K562 (cell line): ENCODE measurements at regions not wholly inside any gene's neighbourhood (a gene's known extent, or its start where the extent isn't known, plus 50 kb on each side); places are given as distances from the start of the nearest gene placed in this dataset.
A peak's percentile ranks its signal among the peaks of the same experiment; 100 is the strongest.

Source experiments
- CBFB ChIP-seq: sonication (generic); formaldehyde crosslinking; IDR thresholded peaks from 2 replicates; pipeline ENCODE4 v1.4.0; 2020; ENCODE audit warnings: mild to moderate bottlenecking, missing genetic modification reagents
- CEBPB ChIP-seq: fragments of 450-650 bp; IDR thresholded peaks from 2 replicates; pipeline ENCODE4 v1.6.1; 2016; ENCODE audit warnings: missing genetic modification characterization, missing compliant biosample characterization
- CEBPG ChIP-seq, 3 experiments: fragments of 200-800 bp in 1 of 3; sonication (Bioruptor generic) in 1 of 3; sonication (generic) in 1 of 3; formaldehyde crosslinking in 1 of 3; IDR thresholded peaks in 2 of 3; conservative IDR thresholded peaks in 1 of 3; 2 replicates each; pipeline versions ENCODE4 v1.6.1 to v1.8.0; 2016 to 2022; ENCODE audit warnings: missing compliant biosample characterization in 2 of 3, missing genetic modification characterization in 2 of 3, mild to moderate bottlenecking in 1 of 3, missing genetic modification reagents in 1 of 3
- DNMT1 ChIP-seq: fragments of 450-650 bp; IDR thresholded peaks from 2 replicates; pipeline ENCODE4 v1.6.1; 2016; ENCODE audit warnings: antibody characterized with exemption, mild to moderate bottlenecking
- GTF2F1 ChIP-seq: IDR thresholded peaks from 2 replicates; pipeline ENCODE4 v1.6.1; 2011; ENCODE audit warnings: low read depth, low read length, improper control_type of control experiment
- JUNB ChIP-seq: fragments of 450-650 bp; formaldehyde crosslinking; conservative IDR thresholded peaks from 2 replicates; pipeline ENCODE4 v1.4.0; 2020; ENCODE audit warnings: mild to moderate bottlenecking
- KLF16 ChIP-seq: IDR thresholded peaks from 2 replicates; pipeline ENCODE4 v1.6.1; 2016; ENCODE audit warnings: antibody characterized with exemption
- MED1 ChIP-seq: sonication (generic); formaldehyde crosslinking; IDR thresholded peaks from 2 replicates; pipeline ENCODE4 v1.8.1; 2023; ENCODE audit warnings: missing genetic modification reagents, borderline replicate concordance
- MTA2 ChIP-seq: fragments of 450-650 bp; IDR thresholded peaks from 2 replicates; pipeline ENCODE4 v1.6.1; 2016; ENCODE audit warnings: low read depth
- POLR2G ChIP-seq: fragments of 200-400 bp; formaldehyde crosslinking; IDR thresholded peaks from 2 replicates; pipeline ENCODE4 v1.6.1; 2017; ENCODE audit warnings: low read depth, mild to moderate bottlenecking, antibody characterized with exemption, low read length, moderate library complexity
- POLR3A ChIP-seq: IDR thresholded peaks from 2 replicates; pipeline ENCODE4 v1.6.1; 2011; ENCODE audit warnings: borderline replicate concordance, mild to moderate bottlenecking, moderate library complexity; ENCODE audit not compliant: insufficient read length, insufficient read depth; ENCODE audit errors: extremely low read depth
- PTTG1 ChIP-seq: fragments of 450-650 bp; IDR thresholded peaks from 2 replicates; pipeline ENCODE4 v1.6.1; 2016; ENCODE audit warnings: low read depth, mild to moderate bottlenecking, missing genetic modification characterization, missing compliant biosample characterization
- SREBF1 ChIP-seq: fragments of 150-350 bp; IDR thresholded peaks from 2 replicates; pipeline ENCODE4 v1.6.1; 2014; ENCODE audit warnings: antibody characterized with exemption, low read depth, low read length, borderline replicate concordance
- TRIM24 ChIP-seq, 2 experiments: fragments of 450-650 bp; IDR thresholded peaks; 2 replicates each; pipeline ENCODE4 v1.6.1; 2016
- ZNF165 ChIP-seq: fragments of 250-450 bp; sonication (Bioruptor Pico); IDR thresholded peaks from 2 replicates; pipeline ENCODE4 v1.4.0; 2020; ENCODE audit warnings: borderline replicate concordance
- ZNF23 ChIP-seq: fragments of 250-450 bp; sonication (Bioruptor Pico); IDR thresholded peaks from 2 replicates; pipeline ENCODE4 v1.4.0; 2020; ENCODE audit warnings: mild to moderate bottlenecking
- ZNF668 ChIP-seq: fragments of 250-450 bp; sonication (Bioruptor Pico); IDR thresholded peaks from 2 replicates; pipeline ENCODE4 v1.8.0; 2022; ENCODE audit warnings: mild to moderate bottlenecking, inconsistent platforms
- ZNF699 ChIP-seq: fragments of 250-450 bp; sonication (Bioruptor Pico); IDR thresholded peaks from 2 replicates; pipeline ENCODE4 v1.8.0; 2021; ENCODE audit warnings: mild to moderate bottlenecking, moderate library complexity; ENCODE audit not compliant: insufficient replicate concordance
- ZNF780A ChIP-seq: fragments of 250-450 bp; sonication (Bioruptor Pico); IDR thresholded peaks from 2 replicates; pipeline ENCODE4 v1.5.0; 2021; ENCODE audit warnings: mild to moderate bottlenecking
- ZNF79 ChIP-seq: fragments of 250-450 bp; sonication (Bioruptor Pico); IDR thresholded peaks from 2 replicates; pipeline ENCODE4 v1.4.0; 2020; ENCODE audit warnings: low read depth, mild to moderate bottlenecking, moderate library complexity
- TF ChIP-seq, protein P1 (sequence below): sonication (generic); formaldehyde crosslinking; IDR thresholded peaks from 2 replicates; pipeline ENCODE4 v1.4.0; 2020; ENCODE audit warnings: mild to moderate bottlenecking, missing genetic modification reagents
- TF ChIP-seq, protein P2 (sequence below): sonication (generic); formaldehyde crosslinking; IDR thresholded peaks from 2 replicates; pipeline ENCODE4 v1.8.0; 2022; ENCODE audit warnings: missing genetic modification reagents, mild to moderate bottlenecking, borderline replicate concordance
- TF ChIP-seq, protein P3 (sequence below): fragments of 250-450 bp; sonication (Bioruptor Pico); IDR thresholded peaks from 2 replicates; pipeline ENCODE4 v1.5.0; 2021
- TF ChIP-seq, protein P4 (sequence below), 2 experiments: fragments of 450-650 bp in 1 of 2; sonication (generic) in 1 of 2; formaldehyde crosslinking in 1 of 2; IDR thresholded peaks in 1 of 2; conservative IDR thresholded peaks in 1 of 2; 2 replicates each; pipeline versions ENCODE4 v1.6.1 to v1.8.1; 2016 to 2023; ENCODE audit warnings: mild to moderate bottlenecking in 2 of 2, moderate library complexity in 2 of 2, inconsistent platforms in 1 of 2, missing genetic modification reagents in 1 of 2

DNA sequence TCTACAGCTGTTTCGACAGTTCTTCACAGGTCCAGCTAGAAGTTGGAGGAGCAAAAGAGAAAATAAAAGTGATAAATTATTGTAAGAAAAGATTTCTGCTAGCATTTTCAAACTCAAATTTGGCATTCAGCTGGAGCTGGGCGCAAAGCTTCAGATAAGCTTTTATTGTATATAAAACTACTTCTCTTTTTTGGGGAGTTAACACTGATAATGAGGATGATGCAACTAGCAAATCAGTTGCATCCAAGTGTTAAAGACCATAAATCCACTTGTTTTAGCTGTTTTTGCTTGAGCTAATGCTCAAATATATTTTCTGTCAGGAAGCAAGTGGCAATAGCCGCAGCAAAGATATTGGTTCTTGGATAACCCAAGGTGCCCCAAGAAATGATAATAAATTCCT is 127.1 kb upstream of the PKN2 start (continued):
- TF ChIP-seq, protein P1, sequence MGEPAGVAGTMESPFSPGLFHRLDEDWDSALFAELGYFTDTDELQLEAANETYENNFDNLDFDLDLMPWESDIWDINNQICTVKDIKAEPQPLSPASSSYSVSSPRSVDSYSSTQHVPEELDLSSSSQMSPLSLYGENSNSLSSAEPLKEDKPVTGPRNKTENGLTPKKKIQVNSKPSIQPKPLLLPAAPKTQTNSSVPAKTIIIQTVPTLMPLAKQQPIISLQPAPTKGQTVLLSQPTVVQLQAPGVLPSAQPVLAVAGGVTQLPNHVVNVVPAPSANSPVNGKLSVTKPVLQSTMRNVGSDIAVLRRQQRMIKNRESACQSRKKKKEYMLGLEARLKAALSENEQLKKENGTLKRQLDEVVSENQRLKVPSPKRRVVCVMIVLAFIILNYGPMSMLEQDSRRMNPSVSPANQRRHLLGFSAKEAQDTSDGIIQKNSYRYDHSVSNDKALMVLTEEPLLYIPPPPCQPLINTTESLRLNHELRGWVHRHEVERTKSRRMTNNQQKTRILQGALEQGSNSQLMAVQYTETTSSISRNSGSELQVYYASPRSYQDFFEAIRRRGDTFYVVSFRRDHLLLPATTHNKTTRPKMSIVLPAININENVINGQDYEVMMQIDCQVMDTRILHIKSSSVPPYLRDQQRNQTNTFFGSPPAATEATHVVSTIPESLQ (CRISPR knock-in tag): no peak
- TF ChIP-seq, protein P2, sequence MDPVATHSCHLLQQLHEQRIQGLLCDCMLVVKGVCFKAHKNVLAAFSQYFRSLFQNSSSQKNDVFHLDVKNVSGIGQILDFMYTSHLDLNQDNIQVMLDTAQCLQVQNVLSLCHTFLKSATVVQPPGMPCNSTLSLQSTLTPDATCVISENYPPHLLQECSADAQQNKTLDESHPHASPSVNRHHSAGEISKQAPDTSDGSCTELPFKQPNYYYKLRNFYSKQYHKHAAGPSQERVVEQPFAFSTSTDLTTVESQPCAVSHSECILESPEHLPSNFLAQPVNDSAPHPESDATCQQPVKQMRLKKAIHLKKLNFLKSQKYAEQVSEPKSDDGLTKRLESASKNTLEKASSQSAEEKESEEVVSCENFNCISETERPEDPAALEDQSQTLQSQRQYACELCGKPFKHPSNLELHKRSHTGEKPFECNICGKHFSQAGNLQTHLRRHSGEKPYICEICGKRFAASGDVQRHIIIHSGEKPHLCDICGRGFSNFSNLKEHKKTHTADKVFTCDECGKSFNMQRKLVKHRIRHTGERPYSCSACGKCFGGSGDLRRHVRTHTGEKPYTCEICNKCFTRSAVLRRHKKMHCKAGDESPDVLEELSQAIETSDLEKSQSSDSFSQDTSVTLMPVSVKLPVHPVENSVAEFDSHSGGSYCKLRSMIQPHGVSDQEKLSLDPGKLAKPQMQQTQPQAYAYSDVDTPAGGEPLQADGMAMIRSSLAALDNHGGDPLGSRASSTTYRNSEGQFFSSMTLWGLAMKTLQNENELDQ: no peak
- no peak for TF ChIP-seq KLF16
- TF ChIP-seq CEBPB (tag): peak; percentile 41; the same call in 1 of the 2 replicates
- no peak for TF ChIP-seq POLR3A
- no peak for TF ChIP-seq GTF2F1
- TF ChIP-seq, protein P3, sequence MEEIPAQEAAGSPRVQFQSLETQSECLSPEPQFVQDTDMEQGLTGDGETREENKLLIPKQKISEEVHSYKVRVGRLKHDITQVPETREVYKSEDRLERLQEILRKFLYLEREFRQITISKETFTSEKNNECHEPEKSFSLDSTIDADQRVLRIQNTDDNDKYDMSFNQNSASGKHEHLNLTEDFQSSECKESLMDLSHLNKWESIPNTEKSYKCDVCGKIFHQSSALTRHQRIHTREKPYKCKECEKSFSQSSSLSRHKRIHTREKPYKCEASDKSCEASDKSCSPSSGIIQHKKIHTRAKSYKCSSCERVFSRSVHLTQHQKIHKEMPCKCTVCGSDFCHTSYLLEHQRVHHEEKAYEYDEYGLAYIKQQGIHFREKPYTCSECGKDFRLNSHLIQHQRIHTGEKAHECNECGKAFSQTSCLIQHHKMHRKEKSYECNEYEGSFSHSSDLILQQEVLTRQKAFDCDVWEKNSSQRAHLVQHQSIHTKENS (CRISPR knock-in tag): no peak
- no peak for TF ChIP-seq ZNF668
- no peak for TF ChIP-seq MED1 (CRISPR knock-in tag)
- no peak for TF ChIP-seq CBFB (CRISPR knock-in tag)
- no peak for TF ChIP-seq ZNF23 (CRISPR knock-in tag)
- TF ChIP-seq PTTG1 (tag): no peak
- no peak for TF ChIP-seq ZNF780A (CRISPR knock-in tag)
- no peak for TF ChIP-seq SREBF1
- no peak for TF ChIP-seq JUNB (CRISPR knock-in tag)
- no peak for TF ChIP-seq DNMT1
- no peak for TF ChIP-seq ZNF79 (CRISPR knock-in tag)
- TF ChIP-seq TRIM24 (IDR thresholded peaks at IDR 0.05): 0 out of 4 replicates have a peak, but pooled peaks of 1 of the 2 experiments have one; percentile 28
- TF ChIP-seq MTA2: no peak
- TF ChIP-seq ZNF699 (CRISPR knock-in tag): no peak
- TF ChIP-seq, protein P4, sequence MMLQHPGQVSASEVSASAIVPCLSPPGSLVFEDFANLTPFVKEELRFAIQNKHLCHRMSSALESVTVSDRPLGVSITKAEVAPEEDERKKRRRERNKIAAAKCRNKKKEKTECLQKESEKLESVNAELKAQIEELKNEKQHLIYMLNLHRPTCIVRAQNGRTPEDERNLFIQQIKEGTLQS (IDR thresholded peaks at IDR 0.05): peak; percentile 75; the same call in 1 of the 2 replicates
- TF ChIP-seq, protein P4 (CRISPR knock-in tag; conservative IDR thresholded peaks at IDR 0.05): no peak
- no peak for TF ChIP-seq ZNF165
- TF ChIP-seq CEBPG (CRISPR knock-in tag; IDR thresholded peaks at IDR 0.05): peak; percentile 86
- peak; percentile 89 to 91 for TF ChIP-seq CEBPG (tag; conservative IDR thresholded peaks at IDR 0.05 in 1 of 2, IDR thresholded peaks at IDR 0.05 in 1 of 2)
- TF ChIP-seq POLR2G: no peak
